ENCODE measurements at regions not wholly inside any gene's neighbourhood (a gene's known extent, or its start where the extent isn't known, plus 50 kb on each side); places are given as distances from the start of the nearest gene placed in this dataset.

- Mint-ChIP-seq H3K36me3 (ENCODE audit: insufficient read depth) (no peaks in the 10 kb centered on the region), H3K4me3 (ENCODE audit: low read depth) (no peak overlapping the region), H3K27ac (no peak overlapping the region), H3K4me1 (ENCODE audit: low read depth) (no peaks in the 10 kb centered on the region), H3K27me3 (peaks cover 23% of the 10 kb centered on the region), H3K9me3 (ENCODE audit: low read depth) (peaks cover 10% of the 10 kb centered on the region)
- DNase-seq (ENCODE audit: low spot score, unreplicated experiment), result no peak
- TF ChIP-seq CTCF (IDR thresholded peaks at IDR 0.05; ENCODE audit: unreplicated experiment), result no peak
Measured at GRCh38 chr13:112012705-112013085, 54.3 kb upstream of the SOX1 start.

- Mint-ChIP-seq H3K4me1 (ENCODE audit: low read depth) (no peaks in the 10 kb centered on the region), H3K27me3 (peaks cover 26% of the 10 kb centered on the region), H3K27ac (no peak overlapping the region), H3K36me3 (ENCODE audit: insufficient read depth) (no peaks in the 10 kb centered on the region), H3K4me3 (ENCODE audit: low read depth) (no peak overlapping the region), H3K9me3 (ENCODE audit: low read depth) (peaks cover 10% of the 10 kb centered on the region)
- no peak for DNase-seq (ENCODE audit: low spot score, unreplicated experiment)
- no peak for TF ChIP-seq CTCF (IDR thresholded peaks at IDR 0.05; ENCODE audit: unreplicated experiment)
Measured at GRCh38 chr13:112013665-112014064, 53.3 kb upstream of the SOX1 start.

- peaks cover 29% of the 10 kb centered on the region for H3K27me3 Mint-ChIP-seq
- TF ChIP-seq CTCF (IDR thresholded peaks at IDR 0.05; ENCODE audit: unreplicated experiment), result no peak
- H3K4me1 Mint-ChIP-seq (ENCODE audit: low read depth), result no peaks in the 10 kb centered on the region
- H3K27ac Mint-ChIP-seq, result no peak overlapping the region
- H3K9me3 Mint-ChIP-seq (ENCODE audit: low read depth), result peaks cover 10% of the 10 kb centered on the region
- H3K36me3 Mint-ChIP-seq (ENCODE audit: insufficient read depth), result no peaks in the 10 kb centered on the region
- H3K4me3 Mint-ChIP-seq (ENCODE audit: low read depth), result no peak overlapping the region
- no peak for DNase-seq (ENCODE audit: low spot score, unreplicated experiment)
Measured at GRCh38 chr13:112014857-112015256, 52.1 kb upstream of the SOX1 start.

Measured in progenitor cell of endocrine pancreas (in vitro differentiated cells).